Bronchial epithelial cell (primary cell): ENCODE measurements at regions not wholly inside any gene's neighbourhood (a gene's known extent, or its start where the extent isn't known, plus 50 kb on each side); places are given as distances from the start of the nearest gene placed in this dataset.

Experiments used
- DNase-seq: peaks from one replicate; pipeline ENCODE4 v3.0.0-alpha.2; 2010; ENCODE audit warnings: low read depth
- FAIRE-seq: peaks from 2 replicates; lab custom pipeline; 2011; peaks lifted over from hg19 to GRCh38; lab: Jason Lieb, UNC
- H3K27me3 ChIP-seq: 2 replicates; pipeline ENCODE4 v1.5.1; 2011; ENCODE audit warnings: low read length; ENCODE audit not compliant: control insufficient read depth, insufficient read depth
- H3K36me3 ChIP-seq: 2 replicates; pipeline ENCODE4 v1.5.1; 2011; ENCODE audit warnings: low read length; ENCODE audit not compliant: control insufficient read depth, insufficient read depth
- H3K4me3 ChIP-seq: 2 replicates; pipeline ENCODE4 v1.5.1; 2011; ENCODE audit warnings: mild to moderate bottlenecking, low read depth, low read length, control low read depth
- CTCF ChIP-seq: IDR thresholded peaks from 2 replicates; pipeline ENCODE4 v1.5.1; 2011; ENCODE audit warnings: mild to moderate bottlenecking, moderate library complexity, low read length, control low read depth, inconsistent platforms; ENCODE audit not compliant: insufficient read depth, severe bottlenecking

GRCh38 chr7:33813331-33813730 lies 92.0 kb upstream of the BMPER start:
- TF ChIP-seq CTCF: no peak
- no peak for FAIRE-seq

GRCh38 chr7:33814400-33814799 lies 90.9 kb upstream of the BMPER start:
- TF ChIP-seq CTCF: no peak
- no peak for FAIRE-seq
- H3K4me3 ChIP-seq: no peak overlapping the region
- no peak for DNase-seq
- H3K36me3 ChIP-seq: no peaks in the 10 kb centered on the region
- no peaks in the 10 kb centered on the region for H3K27me3 ChIP-seq

More at GRCh38 chr7:33813331-33813730, 92.0 kb upstream of the BMPER start:
- Histone ChIP-seq H3K36me3 (no peaks in the 10 kb centered on the region), H3K27me3 (no peaks in the 10 kb centered on the region), H3K4me3 (no peak overlapping the region)
- no peak for DNase-seq

DNA sequence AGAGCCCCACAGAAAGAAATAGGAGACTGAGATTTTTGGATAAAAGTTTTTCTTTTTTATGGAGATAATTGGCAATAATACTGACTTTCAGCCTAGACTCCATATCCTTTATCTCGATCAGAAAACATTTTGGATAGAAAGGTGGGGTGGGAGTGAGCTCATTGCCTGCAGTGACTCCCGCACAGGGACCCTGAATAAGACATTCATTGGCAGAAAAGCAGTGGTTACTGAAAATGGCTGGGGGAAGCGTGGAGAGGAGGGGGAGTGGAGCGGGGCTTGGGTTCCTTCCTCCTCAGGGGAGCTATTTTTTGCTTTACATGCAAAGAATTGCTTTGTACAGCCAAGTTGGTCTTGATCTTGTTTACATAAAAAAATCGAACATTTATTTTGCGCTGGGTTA lies 90.4 kb upstream of the BMPER start:
- FAIRE-seq: no peak

GRCh38 chr7:33815336-33815735 lies 90.0 kb upstream of the BMPER start:
- no peak for TF ChIP-seq CTCF
- Histone ChIP-seq H3K27me3 (no peaks in the 10 kb centered on the region), H3K36me3 (no peaks in the 10 kb centered on the region), H3K4me3 (no peak overlapping the region)
- DNase-seq (no peak), FAIRE-seq (no peak)

More for the DNA sequence above, 90.4 kb upstream of the BMPER start:
- Histone ChIP-seq H3K4me3 (no peak overlapping the region), H3K27me3 (no peaks in the 10 kb centered on the region), H3K36me3 (no peaks in the 10 kb centered on the region)
- DNase-seq: no peak
- TF ChIP-seq CTCF: no peak

- FAIRE-seq: no peak
- Histone ChIP-seq H3K27me3 (no peaks in the 10 kb centered on the region), H3K4me3 (no peak overlapping the region), H3K36me3 (no peaks in the 10 kb centered on the region)
- DNase-seq: no peak
- TF ChIP-seq CTCF: no peak
These were observed 89.2 kb upstream of the BMPER start for GRCh38 chr7:33816106-33816505.

- H3K27me3 ChIP-seq: no peaks in the 10 kb centered on the region
- FAIRE-seq (no peak), DNase-seq (no peak)
- H3K36me3 ChIP-seq: no peaks in the 10 kb centered on the region
- TF ChIP-seq CTCF: no peak
- H3K4me3 ChIP-seq: no peak overlapping the region
These were observed 85.7 kb upstream of the BMPER start for GRCh38 chr7:33819658-33820057.
